ENCODE measurements at regions not wholly inside any gene's neighbourhood (a gene's known extent, or its start where the extent isn't known, plus 50 kb on each side); places are given as distances from the start of the nearest gene placed in this dataset.
"Not testable (repeated sequence)": the region's sequence is repeated elsewhere in the genome, so short reads cannot be mapped to it uniquely, and the experiment has no call there.

DNA sequence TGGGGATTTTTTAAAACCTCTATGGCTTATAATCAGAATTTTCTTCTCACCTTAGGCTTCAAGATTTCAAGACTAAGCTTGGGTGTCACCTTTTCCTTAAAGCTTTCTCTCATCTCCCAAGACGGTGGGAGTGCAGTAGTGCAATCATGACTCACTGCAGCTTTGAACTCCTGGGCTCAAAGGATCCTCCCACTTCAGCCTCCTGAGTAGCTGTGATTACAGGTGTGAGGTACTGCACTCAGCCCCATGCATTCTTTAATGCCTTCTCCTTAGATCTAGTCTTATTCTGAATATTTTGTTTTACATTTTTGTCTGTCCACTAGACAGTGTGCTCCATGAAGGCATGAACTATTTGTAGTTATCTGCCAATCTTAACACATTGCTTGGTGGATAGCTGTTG lies 55.7 kb upstream of the FAT3 start:
- no peak for DNase-seq

DNA sequence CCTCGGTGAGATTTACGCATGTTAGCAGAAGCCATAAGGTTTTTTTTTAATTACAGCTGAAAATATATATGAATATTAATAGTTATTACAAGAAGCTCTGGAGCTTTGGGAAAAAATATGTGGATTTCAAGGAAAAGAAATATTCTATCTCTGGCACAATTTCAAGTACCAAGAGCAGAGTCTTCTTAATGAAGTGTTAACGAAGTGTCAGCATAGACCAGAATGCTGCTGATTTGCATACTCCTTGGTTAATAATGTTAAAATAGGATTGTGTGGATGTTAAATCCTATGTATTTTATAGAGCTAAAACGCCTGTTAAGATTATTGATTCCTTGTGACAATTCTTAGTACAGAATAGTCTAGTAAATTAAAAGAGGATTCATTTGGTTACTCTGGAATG lies 57.0 kb upstream of the FAT3 start:
- no peak for DNase-seq

DNA sequence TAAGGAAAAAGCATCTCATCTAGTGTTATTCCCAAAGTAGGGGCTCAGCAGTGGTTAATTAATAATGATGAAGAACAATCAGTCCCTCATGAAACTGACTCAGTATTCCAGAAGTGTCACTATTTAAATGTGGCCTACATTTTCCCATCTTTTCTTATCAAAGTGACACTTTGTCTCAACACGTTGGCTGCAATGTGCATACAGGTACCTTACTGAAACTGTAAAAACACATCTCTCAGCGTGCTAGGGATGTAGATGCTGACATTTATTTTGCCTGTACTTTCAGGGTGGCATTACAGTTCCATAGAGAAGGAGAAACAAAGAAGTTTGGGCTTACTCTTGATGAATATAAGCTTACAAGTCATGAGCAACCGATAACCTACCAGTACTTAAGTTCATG lies 58.3 kb upstream of the FAT3 start:
- no peak for DNase-seq

DNA sequence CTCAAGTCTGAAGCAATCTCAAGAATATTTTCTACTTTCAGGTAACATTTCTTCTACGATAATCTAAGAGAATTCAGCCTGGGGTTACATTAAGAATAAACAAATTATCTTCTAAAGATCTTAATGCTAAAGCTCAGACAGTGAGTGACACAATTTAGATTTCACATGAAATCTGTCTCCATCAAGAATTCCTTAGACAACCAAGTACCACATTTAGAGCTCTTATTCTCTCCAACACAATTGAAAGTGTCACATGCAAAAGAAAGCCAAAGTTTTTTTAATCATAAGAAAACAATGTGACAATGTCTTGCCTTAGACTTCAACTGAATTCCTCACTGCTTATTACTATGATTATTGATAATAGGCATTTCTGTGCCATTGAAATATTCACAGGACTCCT lies 60.7 kb upstream of the FAT3 start:
- DNase-seq = no peak

DNA sequence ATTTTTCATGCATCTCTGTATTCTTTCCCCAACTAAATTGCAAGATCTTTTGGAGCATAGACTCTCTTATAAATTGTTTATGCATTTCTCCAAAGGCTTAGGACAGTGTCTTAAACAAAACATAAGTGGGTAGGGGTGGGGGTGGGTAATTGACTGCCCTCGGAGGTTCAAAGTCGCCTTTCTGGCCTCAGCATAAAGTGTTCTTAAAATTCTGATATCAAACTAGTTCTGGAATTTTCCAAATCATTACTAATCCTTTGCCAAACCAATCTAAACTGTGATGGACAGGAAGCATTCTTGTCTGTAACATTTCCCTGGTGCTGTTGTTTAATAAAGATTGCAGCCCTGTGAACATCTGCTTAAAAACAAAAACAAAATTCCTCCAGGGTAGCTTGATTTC lies 61.8 kb upstream of the FAT3 start:
- no peak for DNase-seq

DNA sequence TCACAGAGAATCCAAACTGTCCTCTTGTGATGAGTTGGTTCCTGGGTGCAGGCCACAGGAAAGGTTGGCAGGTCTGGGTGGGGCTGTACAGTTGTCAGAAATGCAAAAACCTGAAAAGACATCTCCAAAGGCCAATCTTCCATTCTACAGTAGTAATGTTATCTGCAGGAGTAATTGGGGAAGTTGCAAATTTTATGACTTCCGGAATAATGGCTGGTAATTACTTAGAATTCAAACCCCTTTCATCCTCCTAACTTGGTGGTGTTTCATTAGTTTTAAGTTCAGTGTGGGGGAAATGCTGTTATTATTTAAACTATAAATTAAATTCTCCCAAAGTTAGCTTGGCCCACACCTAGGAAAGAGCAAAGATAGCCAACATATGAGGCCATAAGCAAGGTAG lies 64.7 kb upstream of the FAT3 start:
- DNase-seq = no peak

DNA sequence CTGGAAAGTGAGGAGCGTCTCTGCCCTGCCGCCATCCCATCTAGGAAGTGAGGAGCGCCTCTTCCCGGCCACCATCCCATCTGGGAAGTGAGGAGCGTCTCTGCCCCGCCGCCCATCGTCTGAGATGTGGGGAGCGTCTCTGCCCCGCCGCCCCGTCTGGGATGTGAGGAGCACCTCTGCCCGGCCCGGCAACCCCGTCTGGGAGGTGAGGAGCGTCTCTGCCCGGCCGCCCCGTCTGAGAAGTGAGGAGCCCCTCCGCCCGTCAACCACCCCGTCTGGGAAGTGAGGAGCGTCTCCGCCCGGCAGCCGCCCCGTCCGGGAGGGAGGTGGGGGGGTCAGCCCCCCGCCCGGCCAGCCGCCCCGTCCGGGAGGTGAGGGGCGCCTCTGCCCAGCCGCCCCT lies 67.2 kb upstream of the FAT3 start:
- DNase-seq = not testable (repeated sequence)

DNA sequence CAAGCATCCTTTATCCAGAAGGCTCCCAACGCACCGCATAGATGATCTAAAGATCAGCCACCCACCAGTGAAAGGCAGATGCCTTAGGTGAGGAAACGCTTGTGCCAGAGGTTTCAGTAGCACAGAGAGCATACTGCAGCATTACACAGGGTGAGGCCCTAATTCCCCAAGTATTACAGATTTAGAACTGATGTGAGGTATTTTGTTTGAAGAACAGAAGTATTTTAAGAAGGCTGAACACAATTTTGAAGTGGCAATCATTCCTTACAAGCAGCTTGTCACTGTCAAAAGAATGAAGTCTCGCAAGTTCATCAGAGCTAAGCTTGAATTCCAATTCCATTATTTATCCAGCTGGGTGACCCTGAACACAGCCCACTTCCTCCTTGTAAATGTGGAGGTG lies 70.0 kb upstream of the FAT3 start:
- no peak for DNase-seq

DNA sequence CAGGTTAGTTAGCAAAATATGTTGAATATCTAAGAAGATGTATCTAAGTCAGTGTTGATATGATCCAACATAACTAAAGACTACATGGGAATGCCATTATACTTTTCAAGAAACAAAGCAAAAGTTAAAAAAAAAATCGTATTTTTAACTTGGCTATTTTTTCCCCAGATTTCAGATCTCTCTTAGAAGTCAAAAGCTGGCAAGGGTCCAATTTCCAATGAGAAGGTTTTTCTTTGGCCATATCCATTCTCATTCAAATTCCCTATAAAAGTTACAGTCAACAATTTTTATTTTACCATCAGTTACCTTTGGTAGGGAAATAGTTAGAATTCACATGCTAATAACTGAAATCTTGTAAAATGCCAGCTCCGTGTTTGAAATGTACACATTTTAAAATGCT lies 70.5 kb upstream of the FAT3 start:
- no peak for DNase-seq

DNA sequence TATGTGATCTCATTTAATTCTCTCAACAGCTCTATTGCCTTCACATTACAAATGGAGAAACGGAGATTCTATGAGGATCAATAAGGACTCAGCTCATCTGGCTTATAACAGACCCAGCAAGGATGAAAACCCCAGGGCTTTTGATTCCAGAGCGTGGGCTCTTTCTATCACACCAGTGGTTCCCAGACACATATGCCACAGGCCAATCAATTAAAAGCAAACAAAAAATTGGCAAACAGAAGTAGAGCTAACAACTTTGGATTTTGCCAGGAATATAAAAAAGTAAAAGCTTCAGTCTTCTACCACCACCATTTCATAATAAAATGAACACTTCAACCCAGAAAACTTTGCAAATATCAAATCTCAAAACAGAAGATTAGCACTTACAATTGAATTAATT lies 71.1 kb upstream of the FAT3 start:
- DNase-seq = no peak

DNA sequence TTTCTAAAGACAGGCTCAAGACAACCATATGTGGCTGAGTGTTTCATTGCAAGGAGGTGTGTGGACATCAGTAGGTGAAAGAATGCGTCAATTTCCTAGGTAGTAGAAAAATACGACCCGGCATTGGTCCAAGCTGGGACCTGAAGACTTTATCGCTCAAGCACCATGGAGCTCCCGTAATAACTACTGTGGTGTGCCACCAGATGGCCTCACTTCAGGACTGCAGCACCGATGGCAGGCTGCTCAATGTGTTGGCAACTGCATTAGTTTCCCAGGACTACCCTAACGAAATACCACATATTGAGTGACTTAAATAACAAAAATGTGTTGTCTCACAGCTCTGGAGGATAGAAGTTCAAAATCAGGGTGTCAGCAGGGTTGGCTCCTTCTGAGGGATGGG lies 72.4 kb upstream of the FAT3 start:
- no peak for DNase-seq

DNA sequence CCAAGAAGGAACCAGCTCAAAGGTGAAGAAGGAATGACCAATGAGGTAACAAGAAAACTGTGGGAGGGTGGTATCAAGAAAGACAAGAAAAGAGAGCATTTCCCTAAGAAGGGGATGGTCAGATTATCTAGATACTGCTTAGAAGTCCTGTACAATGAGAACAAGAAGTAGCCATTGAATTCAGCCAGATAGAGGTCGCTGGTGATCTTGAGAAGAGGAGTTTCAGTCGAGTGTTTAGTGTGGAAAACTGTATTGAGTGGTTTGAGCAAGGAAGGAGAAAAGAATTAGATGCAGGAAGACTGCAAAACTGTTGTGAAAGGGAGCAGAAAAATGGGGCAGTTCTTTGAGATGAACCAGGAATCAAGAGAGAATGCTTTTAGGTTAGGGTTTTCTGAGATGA lies 74.6 kb upstream of the FAT3 start:
- no peak for DNase-seq

DNA sequence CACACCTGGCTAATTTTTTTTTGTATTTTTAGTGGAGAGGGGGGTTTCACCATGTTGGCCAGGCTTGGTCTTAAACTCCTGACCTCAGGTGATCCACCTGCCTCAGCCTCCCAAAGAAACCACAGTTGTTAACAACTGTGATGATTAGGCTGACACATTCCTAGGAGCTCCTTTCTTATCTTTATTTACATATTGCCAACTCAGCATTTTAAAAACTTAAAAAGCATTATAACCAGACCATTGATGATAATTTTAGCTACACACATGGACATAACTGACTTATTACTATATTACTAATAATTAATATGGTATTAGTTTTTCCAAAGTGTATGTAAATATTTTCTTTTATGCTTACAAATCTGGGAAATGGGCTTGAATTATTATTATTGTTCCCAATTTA lies 82.9 kb upstream of the FAT3 start:
- DNase-seq = no peak

DNA sequence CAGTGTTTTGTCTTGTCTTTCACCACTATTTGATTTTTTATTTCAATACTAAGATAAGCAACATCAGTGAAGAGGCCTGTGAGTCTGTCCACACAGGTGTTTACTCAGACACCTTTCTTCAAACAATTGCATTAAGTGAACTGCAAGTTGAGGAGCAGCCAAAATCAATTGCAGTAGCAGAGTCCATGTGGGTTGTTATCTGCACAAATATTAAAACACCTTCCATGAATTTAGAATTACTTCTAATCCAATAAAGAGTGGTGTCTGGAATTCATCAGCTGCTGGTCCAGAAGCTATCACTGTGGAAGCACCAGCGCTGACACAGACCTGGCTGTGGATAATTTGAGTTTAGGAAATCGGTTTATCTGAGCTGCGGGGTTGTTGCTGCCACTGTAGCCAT lies 83.5 kb upstream of the FAT3 start:
- DNase-seq = no peak

DNA sequence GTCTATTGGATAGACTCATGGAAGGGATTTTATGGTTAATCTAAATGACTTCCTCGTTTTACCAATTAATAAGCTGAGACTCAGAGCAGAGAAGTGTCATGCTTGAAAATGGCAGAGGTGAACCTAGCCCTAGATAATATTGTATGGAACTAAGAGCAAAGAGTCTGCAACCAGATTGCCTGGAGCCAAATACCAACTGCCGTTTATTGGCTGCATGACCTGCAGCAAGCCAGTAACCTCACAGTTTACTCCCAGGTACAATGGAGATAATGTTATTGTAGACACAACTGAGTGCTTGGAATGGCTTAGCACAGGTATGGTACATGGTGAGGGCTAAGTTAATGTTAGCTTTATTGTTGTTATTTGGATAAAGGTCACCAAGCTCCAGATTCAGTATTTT lies 84.6 kb upstream of the FAT3 start:
- DNase-seq = no peak

DNA sequence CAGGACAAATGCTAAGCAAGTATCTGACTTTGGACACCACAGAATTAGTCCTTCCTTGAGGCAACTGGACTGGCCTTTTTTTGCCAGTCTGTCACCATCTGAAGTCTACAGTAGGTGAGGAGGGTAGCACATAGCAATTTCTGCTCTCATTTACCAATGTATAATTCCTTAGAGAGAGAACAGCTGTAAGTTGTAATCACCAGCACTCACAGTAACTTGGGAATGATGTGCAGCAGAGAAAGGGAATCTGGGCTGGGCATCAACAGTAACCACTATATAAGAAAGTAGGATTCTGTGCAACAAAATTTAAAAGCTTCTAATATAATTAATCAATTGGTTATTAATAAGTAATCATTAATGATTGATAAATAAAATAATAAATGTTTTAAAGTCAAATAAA lies 86.3 kb upstream of the FAT3 start:
- DNase-seq = no peak

DNA sequence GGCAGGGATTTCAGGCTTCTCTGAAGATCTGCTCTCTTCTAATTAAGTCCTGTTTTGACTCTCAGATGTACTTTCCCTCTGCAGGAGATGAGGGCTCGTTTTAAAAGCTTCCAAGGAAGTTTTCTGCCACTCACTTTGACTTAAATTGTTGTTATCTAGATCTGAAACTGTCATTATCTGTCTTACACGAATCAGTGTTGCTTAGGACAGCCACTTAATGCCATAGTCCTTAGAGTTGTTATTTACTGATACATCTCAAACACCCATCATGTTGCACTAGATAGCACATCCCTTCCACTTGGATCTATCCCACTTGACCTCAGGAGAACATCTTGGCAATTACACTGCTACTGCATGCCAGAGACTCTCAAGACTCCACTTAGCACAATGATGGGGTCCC lies 86.9 kb upstream of the FAT3 start:
- no peak for DNase-seq

DNA sequence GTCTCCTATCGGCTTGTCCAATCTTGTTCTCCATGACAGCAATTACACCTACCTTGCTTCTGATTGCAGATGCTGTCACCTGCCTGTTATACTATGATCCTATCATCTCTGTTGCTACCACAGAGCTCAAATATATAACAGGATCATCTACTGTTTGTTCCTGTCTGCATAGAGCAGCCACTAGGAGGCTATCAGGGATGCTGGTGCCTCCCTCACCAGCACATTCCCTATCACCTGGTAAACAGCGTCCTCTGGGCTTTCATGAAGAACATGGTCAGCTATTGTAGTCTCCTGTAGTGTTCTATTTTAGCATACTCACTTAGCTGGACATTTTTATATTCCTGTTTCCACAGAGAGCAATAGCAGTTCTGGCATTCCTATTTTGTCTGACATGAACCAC lies 87.8 kb upstream of the FAT3 start:
- no peak for DNase-seq

DNA sequence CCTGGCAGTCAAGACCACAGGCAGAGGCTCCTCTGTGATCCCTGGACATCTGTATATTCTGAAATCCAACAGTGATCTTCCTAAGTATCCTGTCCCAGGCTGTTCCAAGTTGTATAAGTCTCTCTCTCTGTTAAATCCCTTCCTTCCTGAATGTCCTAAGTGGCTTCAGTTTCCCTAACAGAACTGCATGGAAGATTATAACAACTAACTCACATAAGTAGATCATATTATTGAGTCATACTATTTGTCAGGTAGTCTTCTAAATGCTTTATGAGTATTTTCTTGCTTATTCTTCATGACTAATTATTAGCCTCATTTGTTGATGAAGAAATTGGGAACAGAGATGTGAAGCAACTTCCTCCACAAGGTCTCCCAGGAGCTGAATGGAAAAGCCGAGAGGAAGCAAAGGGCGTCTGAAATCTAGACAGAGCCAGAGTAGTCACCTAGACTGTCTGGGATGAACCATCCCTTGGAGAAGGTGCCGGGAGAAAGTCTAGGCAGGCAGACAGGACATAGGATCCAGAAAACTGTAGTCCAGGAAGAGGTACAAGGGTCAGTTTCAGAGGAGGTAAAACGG lies 93.2 kb upstream of the FAT3 start:
- DNase-seq = no peak

DNA sequence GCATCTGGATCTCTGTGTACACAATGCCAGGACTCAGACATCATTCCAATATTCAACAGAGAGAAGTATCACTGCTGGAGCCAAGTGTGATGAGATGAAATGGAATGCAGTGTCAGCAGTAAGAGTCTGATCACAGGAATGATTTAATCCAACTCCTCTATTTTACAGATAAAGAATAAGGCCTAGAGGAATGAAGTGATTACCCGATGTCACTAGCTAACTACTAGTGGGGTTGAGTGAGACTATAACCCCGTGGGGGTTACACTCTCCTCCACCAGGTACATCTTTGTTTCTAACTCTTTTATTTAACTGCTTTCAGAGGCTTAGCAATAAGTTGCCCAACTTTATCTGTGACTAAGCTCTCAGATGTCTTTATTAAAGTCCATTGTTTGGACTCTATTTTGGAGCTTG lies 94.2 kb upstream of the FAT3 start:
- no peak for DNase-seq

DNA sequence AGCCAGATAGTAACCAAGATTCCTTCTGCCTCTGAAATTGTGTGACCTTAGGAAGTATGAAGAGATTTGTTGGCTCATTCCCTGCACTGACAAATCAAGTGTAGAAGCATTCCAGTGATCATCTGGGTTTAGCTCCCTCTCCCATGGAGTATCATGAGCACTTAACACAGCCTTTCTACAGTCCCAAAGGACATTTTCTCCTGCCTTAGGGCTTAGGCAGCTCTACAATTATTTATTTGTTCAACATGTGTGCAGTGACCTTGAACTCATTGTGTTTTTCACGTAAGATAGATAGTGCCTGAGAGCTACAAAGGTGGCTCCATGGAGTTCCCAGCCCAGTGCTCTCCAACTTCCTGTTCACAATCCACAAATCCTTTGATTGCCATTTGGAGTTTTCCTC lies 94.8 kb upstream of the FAT3 start:
- no peak for DNase-seq

DNA sequence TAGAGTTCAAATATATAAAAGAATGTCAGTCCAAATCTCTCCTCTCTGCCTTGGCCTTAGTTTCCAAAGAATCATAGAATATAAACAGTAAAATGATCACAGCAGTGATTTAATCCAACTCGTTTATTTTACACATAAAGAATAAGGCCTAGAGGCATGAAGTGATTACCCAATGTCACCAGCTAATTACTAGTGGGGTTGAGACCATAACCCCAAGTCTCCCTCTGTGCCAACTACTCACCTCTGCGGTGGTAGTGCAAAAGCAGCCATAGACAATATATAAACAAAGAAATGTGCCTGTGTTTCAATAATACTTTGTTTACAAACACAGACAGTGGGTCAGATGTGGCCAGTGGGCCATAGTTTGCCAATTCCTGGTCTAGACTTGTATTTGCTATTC lies 96.6 kb upstream of the FAT3 start:
- DNase-seq = no peak

DNA sequence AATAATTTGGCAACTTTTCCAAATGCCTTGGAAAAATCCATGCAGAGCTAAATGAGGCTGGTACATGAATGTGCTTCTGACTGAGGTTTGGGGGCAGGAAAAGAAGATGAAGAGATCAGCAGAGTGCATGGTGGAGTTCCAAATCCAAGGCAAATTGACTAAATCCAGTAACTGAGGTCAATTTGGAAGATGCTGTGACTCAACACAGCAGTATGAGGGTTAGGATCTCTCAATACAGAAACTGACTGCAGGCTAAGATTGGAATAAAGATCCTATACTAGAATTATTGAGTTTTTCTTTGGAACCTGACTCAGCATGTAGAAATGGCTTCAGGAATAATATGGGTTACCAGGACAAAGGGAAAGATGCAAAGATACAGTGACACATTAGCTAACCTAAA lies 99.3 kb upstream of the FAT3 start:
- DNase-seq = no peak

DNA sequence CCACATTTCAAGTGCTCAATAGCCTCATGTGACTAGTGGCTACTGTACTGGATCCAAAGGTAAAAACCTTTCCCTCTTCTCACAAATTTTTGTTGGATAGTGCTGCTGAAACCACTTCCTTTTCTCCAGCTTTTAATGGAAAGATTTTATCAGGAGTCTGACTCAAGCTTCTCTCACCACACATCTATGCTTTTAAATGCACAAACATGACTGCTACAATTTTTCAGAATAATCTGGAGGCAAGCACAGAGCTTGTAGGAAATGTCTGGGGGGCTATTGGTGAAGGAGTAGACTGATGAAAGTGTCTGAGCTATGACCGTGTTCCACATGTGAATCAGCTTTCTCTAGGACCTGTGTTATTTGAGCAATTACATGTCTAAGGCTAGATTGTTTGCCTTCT lies 101.1 kb upstream of the FAT3 start:
- DNase-seq = no peak

DNA sequence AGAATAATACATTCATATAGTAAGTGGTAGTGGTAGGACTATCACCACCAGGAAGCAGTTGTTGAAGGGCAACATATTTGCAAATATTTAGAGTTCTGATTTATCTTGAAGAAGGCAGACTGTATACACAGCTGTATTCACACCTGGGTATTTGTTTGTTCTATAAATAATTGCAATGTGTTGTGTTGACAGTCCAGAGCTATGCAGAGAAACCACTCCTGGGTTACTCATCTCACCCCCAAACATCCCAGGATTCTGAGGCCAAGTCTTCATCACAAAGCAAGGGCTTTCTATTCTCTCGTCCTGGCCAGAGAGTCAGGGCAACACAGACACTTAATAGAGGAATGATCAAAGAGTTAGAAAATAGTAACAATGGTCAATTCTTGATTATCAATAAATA lies 102.1 kb upstream of the FAT3 start:
- no peak for DNase-seq

DNA sequence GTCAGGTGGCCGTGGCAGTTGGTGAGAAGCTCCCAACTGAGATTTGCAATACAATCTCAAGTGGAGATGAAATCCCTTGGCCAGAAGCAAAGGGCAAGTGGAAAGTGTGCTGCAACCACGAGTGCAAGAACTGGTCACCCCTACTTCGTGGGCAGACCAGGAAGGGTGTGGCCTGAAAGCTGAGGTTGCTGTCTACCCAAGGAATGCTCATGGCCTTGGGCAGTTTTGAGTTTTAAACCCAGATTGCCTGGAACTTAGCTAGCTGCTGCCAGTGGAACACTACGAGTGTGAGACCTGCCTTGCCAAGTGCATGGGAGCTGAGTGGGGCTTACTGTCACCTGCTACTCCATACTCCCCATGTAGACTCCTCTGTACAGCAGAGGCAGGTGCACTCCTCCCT lies 113.3 kb upstream of the FAT3 start:
- DNase-seq = no peak
